Sigmoid colon (tissue), 6 donors: ENCODE measurements at regions not wholly inside any gene's neighbourhood (a gene's known extent, or its start where the extent isn't known, plus 50 kb on each side); places are given as distances from the start of the nearest gene placed in this dataset.
"Not testable (repeated sequence)": the region's sequence is repeated elsewhere in the genome, so short reads cannot be mapped to it uniquely, and the experiment has no call there.

Source experiments
- DNase-seq: peaks from one replicate; pipeline ENCODE4 v3.0.0-alpha.2; 2019
- H3K27ac ChIP-seq, 4 donors: fragments of 200-600 bp; sonication (generic); one replicate each; pipeline ENCODE4 v1.5.1; 2016 to 2019; ENCODE audit warnings: mild to moderate bottlenecking in 1 of 4
- H3K27me3 ChIP-seq, 3 donors: fragments of 200-600 bp; sonication (generic); one replicate each; pipeline ENCODE4 v1.5.1; 2019; ENCODE audit warnings: mild to moderate bottlenecking in 1 of 3
- H3K36me3 ChIP-seq, 4 donors: fragments of 200-600 bp; sonication (generic); one replicate each; pipeline ENCODE4 v1.5.1; 2016 to 2019
- H3K4me1 ChIP-seq, 4 donors: fragments of 200-600 bp; sonication (generic); one replicate each; pipeline ENCODE4 v1.5.1; 2017 to 2019
- H3K4me3 ChIP-seq, 4 donors: fragments of 200-600 bp; sonication (generic); one replicate each; pipeline ENCODE4 v1.5.1; 2017 to 2019; ENCODE audit warnings: mild to moderate bottlenecking in 2 of 4, moderate library complexity in 1 of 4
- H3K9me3 ChIP-seq, 4 donors: fragments of 200-600 bp in 3 of 4; sonication (generic) in 3 of 4; one replicate each; pipeline versions ENCODE4 v1.5.1 to v1.6.1; 2013 to 2019
- EP300 ChIP-seq, 4 donors: sonication (generic); formaldehyde crosslinking; IDR thresholded peaks; one replicate each; pipeline ENCODE4 v1.6.1; 2017; ENCODE audit warnings: antibody characterized with exemption in 4 of 4
- POLR2A ChIP-seq, 2 donors: fragments of 450-650 bp; IDR thresholded peaks; one replicate each; pipeline ENCODE4 v1.6.1; 2016; ENCODE audit warnings: antibody characterized with exemption in 2 of 2, mild to moderate bottlenecking in 2 of 2, moderate library complexity in 2 of 2
- POLR2AphosphoS5 ChIP-seq, 4 donors: sonication (generic); formaldehyde crosslinking; IDR thresholded peaks; one replicate each; pipeline ENCODE4 v1.6.1; 2017; ENCODE audit warnings: antibody characterized with exemption in 4 of 4
- WGBS, 2 donors: extraction: QIAGEN DNeasy Blood & Tissue Kit; methylation state at CpG; one replicate each; pipeline ENCODE4 v1.1.7; 2013; 5-methylcytosine and 5-hydroxymethylcytosine counted together
- intact Hi-C: fragments of 100-400 bp; cut with DNase I; formaldehyde crosslinking; loops from one replicate; pipeline ENCODE4 v1.15.1; 2023
- TF ChIP-seq, protein P1 (sequence below), 4 experiments: fragments of 450-650 bp in 3 of 4; fragments of 200-600 bp in 1 of 4; IDR thresholded peaks; one replicate each; pipeline ENCODE4 v1.5.1; 2016 to 2019; ENCODE audit warnings: antibody characterized with exemption in 4 of 4, mild to moderate bottlenecking in 3 of 4, moderate library complexity in 2 of 4
- donor health status: healthy with polysubstance abuse.
- donor health status: healthy.

DNA sequence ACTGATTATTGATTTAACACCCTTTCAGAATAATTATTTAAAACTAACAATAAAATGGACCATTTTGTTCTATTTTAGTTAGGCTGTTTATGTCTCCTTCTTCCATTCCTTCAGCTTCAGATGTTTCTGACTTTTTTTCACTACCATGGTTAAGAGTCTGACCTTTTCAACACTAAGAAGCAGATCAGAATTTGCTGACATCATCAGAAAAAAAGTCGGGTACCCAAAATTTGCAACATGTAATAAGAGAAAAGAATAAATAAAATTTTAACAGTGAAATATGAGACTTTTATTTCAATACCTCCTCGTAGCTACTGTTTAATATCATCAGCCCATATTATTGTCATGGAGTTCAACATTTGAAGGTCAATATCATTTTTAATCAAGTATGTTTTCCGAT is 1158.3 kb downstream of the RPIA start:
- Histone ChIP-seq H3K4me1 (no peaks in the 10 kb centered on the region), H3K9me3 (no peaks in the 10 kb centered on the region), H3K4me3 (no peak overlapping the region), H3K27ac (no peak overlapping the region), H3K27me3 (peaks cover 0 to 19% (median 0%) of the 10 kb centered on the region in 3 donors), H3K36me3 (no peaks in the 10 kb centered on the region)
- 56 to 77% methylated on average over 3 of the region's 3 CpGs for WGBS, 2 donors
- TF ChIP-seq EP300 (IDR thresholded peaks at IDR 0.05): no peak
- TF ChIP-seq, protein P1, sequence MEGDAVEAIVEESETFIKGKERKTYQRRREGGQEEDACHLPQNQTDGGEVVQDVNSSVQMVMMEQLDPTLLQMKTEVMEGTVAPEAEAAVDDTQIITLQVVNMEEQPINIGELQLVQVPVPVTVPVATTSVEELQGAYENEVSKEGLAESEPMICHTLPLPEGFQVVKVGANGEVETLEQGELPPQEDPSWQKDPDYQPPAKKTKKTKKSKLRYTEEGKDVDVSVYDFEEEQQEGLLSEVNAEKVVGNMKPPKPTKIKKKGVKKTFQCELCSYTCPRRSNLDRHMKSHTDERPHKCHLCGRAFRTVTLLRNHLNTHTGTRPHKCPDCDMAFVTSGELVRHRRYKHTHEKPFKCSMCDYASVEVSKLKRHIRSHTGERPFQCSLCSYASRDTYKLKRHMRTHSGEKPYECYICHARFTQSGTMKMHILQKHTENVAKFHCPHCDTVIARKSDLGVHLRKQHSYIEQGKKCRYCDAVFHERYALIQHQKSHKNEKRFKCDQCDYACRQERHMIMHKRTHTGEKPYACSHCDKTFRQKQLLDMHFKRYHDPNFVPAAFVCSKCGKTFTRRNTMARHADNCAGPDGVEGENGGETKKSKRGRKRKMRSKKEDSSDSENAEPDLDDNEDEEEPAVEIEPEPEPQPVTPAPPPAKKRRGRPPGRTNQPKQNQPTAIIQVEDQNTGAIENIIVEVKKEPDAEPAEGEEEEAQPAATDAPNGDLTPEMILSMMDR (IDR thresholded peaks at IDR 0.05): no peak
- no peak for TF ChIP-seq POLR2AphosphoS5 (IDR thresholded peaks at IDR 0.05)
- no peak for TF ChIP-seq POLR2A (IDR thresholded peaks at IDR 0.05)
- DNase-seq: no peak
- intact Hi-C loops: no loop called here

DNA sequence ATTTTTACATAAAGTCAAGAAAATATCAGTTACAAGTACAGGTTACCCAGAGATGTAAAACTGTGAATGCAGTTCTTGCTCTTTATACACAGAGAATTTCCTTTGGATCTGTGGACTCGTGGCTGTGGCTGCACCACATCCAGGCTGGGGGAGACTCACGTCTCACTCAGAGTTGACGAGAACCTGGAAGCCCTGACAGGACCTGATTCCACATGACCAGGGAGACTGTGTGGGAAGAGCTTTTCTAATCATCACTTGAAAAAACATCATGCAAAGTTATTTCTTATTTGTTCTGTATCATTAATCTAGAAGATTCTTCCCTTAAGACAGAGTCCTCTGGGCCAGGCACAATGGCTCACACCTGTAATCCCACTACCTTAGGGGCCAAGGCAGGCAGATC is 1159.0 kb downstream of the RPIA start:
- no peak overlapping the region for H3K27ac ChIP-seq
- TF ChIP-seq EP300 (IDR thresholded peaks at IDR 0.05) (no peak), POLR2AphosphoS5 (IDR thresholded peaks at IDR 0.05) (no peak)
- no peaks in the 10 kb centered on the region for H3K4me1 ChIP-seq
- WGBS, 2 donors: 68 to 80% methylated on average over 3 of the region's 3 CpGs
- H3K36me3 ChIP-seq: no peaks in the 10 kb centered on the region
- no peaks in the 10 kb centered on the region for H3K9me3 ChIP-seq
- DNase-seq: no peak
- H3K4me3 ChIP-seq: no peak overlapping the region
- H3K27me3 ChIP-seq: peaks cover 0 to 16% (median 0%) of the 10 kb centered on the region in 3 donors
- intact Hi-C loops: no loop called here

DNA sequence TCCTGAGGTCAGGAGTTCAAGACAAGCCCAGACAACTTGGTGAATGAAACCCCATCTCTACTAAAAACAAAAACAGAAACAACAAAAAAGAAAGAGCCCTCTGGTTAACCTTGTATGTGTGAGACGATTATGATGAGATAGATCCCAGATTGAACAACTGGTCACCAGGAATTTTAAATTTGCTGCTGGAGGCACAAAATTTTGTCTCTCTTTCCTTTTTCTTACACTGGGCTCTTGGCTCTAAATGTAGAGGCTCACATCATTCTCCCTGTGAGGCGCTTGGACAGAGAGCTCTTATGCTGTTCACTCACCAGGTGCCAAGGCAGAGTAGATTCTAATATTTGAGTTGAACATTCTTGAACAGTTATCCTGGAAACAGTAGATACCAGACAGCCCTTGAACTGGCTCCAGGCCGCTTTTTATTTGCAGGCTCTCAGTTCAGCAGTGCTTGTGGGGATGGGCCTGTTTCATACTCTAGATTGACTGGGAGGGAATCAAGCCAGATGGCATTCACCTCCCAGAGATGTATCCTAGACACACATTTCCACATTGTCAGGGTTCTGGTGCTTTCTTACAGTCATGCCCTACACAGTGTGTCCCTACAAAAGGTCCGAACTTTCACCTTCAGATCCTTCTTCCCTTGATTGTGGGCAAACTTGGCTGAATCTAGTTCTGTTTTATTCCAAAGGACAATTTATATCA is 1159.6 kb downstream of the RPIA start:
- no peaks in the 10 kb centered on the region for H3K4me1 ChIP-seq

DNA sequence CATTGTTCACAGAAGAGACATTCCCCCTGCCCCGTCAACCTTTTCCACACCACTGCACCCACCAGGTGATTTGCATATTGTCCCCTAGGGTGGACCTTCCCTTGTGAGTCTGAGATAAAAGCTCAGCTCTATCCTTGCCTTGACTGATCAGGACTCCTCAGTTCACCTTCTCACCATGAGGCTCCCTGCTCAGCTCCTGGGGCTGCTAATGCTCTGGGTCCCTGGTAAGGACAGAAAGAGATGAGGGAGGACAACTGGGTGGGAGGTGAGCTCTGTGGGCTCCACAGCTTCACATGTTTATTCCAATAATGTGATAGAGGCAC is 1160.1 kb downstream of the RPIA start:
- H3K27me3 ChIP-seq: peaks cover 0 to 13% (median 0%) of the 10 kb centered on the region in 3 donors
- intact Hi-C loops: no loop called here
- no peak overlapping the region for H3K27ac ChIP-seq
- no peaks in the 10 kb centered on the region for H3K9me3 ChIP-seq
- no peaks in the 10 kb centered on the region for H3K36me3 ChIP-seq
- TF ChIP-seq, protein P1 (IDR thresholded peaks at IDR 0.05): no peak
- no peak for TF ChIP-seq POLR2AphosphoS5 (IDR thresholded peaks at IDR 0.05)
- no peak for TF ChIP-seq POLR2A (IDR thresholded peaks at IDR 0.05)
- no peak for TF ChIP-seq EP300 (IDR thresholded peaks at IDR 0.05)
- no peak overlapping the region for H3K4me3 ChIP-seq
- DNase-seq: no peak
- H3K4me1 ChIP-seq: no peaks in the 10 kb centered on the region
- WGBS, 2 donors: 63 to 72% methylated on average over 1 of the region's 1 CpG

More for the DNA sequence above, 1159.6 kb downstream of the RPIA start:
- intact Hi-C loops: no loop called here
- Histone ChIP-seq H3K36me3 (no peaks in the 10 kb centered on the region), H3K27me3 (peaks cover 0 to 13% (median 0%) of the 10 kb centered on the region in 3 donors), H3K4me3 (no peak overlapping the region), H3K9me3 (no peaks in the 10 kb centered on the region), H3K27ac (no peak overlapping the region)
- TF ChIP-seq, protein P1 (IDR thresholded peaks at IDR 0.05): no peak
- no peak for TF ChIP-seq POLR2A (IDR thresholded peaks at IDR 0.05)
- TF ChIP-seq POLR2AphosphoS5 (IDR thresholded peaks at IDR 0.05): no peak
- TF ChIP-seq EP300 (IDR thresholded peaks at IDR 0.05): no peak
- no peak for DNase-seq
- 80 to 83% methylated on average over 4 of the region's 4 CpGs for WGBS, 2 donors

- H3K4me3 ChIP-seq, H3K9me3 ChIP-seq, H3K36me3 ChIP-seq, intact Hi-C loops, H3K27ac ChIP-seq, DNase-seq, H3K4me1 ChIP-seq: not testable (repeated sequence)
- H3K27me3 ChIP-seq: peaks cover 0 to 13% (median 0%) of the 10 kb centered on the region in 3 donors
- no CpG with 5 or more reads among the region's 1 CpG for WGBS, 2 donors
Observed at GRCh38 chr2:89853427-89853826, 1162.0 kb downstream of the RPIA start.

DNA sequence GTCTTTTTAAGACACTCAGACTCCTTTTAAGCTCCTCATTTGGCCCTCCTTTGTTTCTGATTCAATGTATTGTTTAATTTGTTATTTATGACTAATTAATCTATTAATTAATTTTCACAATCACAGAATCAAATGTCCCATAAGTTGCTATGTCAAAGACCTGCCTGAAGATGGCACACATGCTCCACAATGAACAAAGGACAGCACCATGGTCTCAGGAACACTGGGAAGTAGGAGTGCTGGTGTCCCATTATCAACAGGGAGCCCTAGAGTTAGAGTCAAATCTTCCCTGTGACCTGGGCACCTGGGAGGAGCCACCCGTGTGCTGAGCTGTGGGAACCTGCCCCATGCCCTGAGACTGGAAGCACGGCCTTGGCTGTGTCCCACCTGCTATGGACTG is 1164.3 kb downstream of the RPIA start:
- intact Hi-C loops, H3K4me1 ChIP-seq: not testable (repeated sequence)
- WGBS, 2 donors: no CpG with 5 or more reads among the region's 2 CpGs

GRCh38 chr2:89856305-89856704 is 1164.8 kb downstream of the RPIA start:
- H3K36me3 ChIP-seq, DNase-seq, H3K27ac ChIP-seq, H3K27me3 ChIP-seq, intact Hi-C loops, H3K4me3 ChIP-seq, H3K4me1 ChIP-seq, H3K9me3 ChIP-seq: not testable (repeated sequence)
- WGBS, 2 donors: 0% methylated on average over 1 of the region's 7 CpGs

More for the DNA sequence above, 1164.3 kb downstream of the RPIA start:
- H3K36me3 ChIP-seq, H3K9me3 ChIP-seq, H3K4me3 ChIP-seq, H3K27ac ChIP-seq, DNase-seq, H3K27me3 ChIP-seq: not testable (repeated sequence)

- H3K27ac ChIP-seq, H3K4me1 ChIP-seq, intact Hi-C loops, H3K4me3 ChIP-seq, H3K27me3 ChIP-seq, DNase-seq, H3K9me3 ChIP-seq, H3K36me3 ChIP-seq: not testable (repeated sequence)
- WGBS, 2 donors: 61 to 71% methylated on average over 2 of the region's 5 CpGs
Observed at GRCh38 chr2:89862164-89862563, 1170.7 kb downstream of the RPIA start.

DNA sequence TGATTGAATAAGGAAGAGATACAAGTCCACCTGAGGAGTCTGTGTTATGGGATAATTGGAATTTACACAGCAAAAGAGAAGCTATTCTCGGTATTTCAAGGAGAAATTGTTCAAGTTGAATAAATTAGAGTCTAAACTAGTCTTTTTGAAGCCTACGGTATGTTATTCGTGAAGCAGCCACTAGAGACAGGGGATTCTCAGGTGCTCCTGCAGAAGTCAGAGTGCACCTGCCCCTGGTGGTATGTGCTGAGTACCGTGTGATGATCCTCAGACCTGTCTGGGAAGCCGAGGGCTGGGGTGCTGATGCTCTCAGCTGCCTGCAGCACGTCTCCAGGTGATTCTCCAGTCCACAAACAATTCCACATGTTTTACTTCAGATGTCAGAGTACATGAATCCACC is 1171.7 kb downstream of the RPIA start:
- H3K27me3 ChIP-seq, DNase-seq, H3K36me3 ChIP-seq, H3K27ac ChIP-seq, H3K4me3 ChIP-seq, intact Hi-C loops, H3K4me1 ChIP-seq, H3K9me3 ChIP-seq: not testable (repeated sequence)
- WGBS, 2 donors: no CpG with 5 or more reads among the region's 6 CpGs
